ENCODE measurements at regions not wholly inside any gene's neighbourhood (a gene's known extent, or its start where the extent isn't known, plus 50 kb on each side); places are given as distances from the start of the nearest gene placed in this dataset.

- Histone ChIP-seq H3K4me3 (no peak overlapping the region), H3K4me1 (ENCODE audit: low read depth) (no peaks in the 10 kb centered on the region), H3K36me3 (ENCODE audit: low read depth) (no peaks in the 10 kb centered on the region), H3K9me3 (peaks cover 33% of the 10 kb centered on the region)
- DNase-seq (no peak), ATAC-seq (no peak)
- intact Hi-C loops (cut with DNase I, micrococcal nuclease), result no loop called here
- no peak for TF ChIP-seq CTCF (IDR thresholded peaks at IDR 0.05)
Measured at GRCh38 chr4:29596228-29596627, 1123.9 kb upstream of the PCDH7 start.

- ATAC-seq (no peak), DNase-seq (no peak)
- TF ChIP-seq CTCF (IDR thresholded peaks at IDR 0.05), result no peak
- Histone ChIP-seq H3K9me3 (peaks cover 15% of the 10 kb centered on the region), H3K4me1 (ENCODE audit: low read depth) (no peaks in the 10 kb centered on the region), H3K36me3 (ENCODE audit: low read depth) (no peaks in the 10 kb centered on the region), H3K4me3 (no peak overlapping the region)
- intact Hi-C loops (cut with DNase I, micrococcal nuclease), result no loop called here
Measured at GRCh38 chr4:29619168-29619567, 1101.0 kb upstream of the PCDH7 start.

GRCh38 chr4:29632199-29632598, 1088.0 kb upstream of the PCDH7 start:
- intact Hi-C loops (cut with DNase I, micrococcal nuclease), result no loop called here
- no peak for TF ChIP-seq CTCF (IDR thresholded peaks at IDR 0.05)
- no peak for ATAC-seq

GRCh38 chr4:29636961-29637360, 1083.2 kb upstream of the PCDH7 start:
- DNase-seq (no peak), ATAC-seq (no peak)
- no peaks in the 10 kb centered on the region for H3K36me3 ChIP-seq (ENCODE audit: low read depth)
- peaks cover 20% of the 10 kb centered on the region for H3K9me3 ChIP-seq
- intact Hi-C loops (cut with DNase I, micrococcal nuclease), result no loop called here
- no peak for TF ChIP-seq CTCF (IDR thresholded peaks at IDR 0.05)
- no peak overlapping the region for H3K4me3 ChIP-seq
- H3K4me1 ChIP-seq (ENCODE audit: low read depth), result no peaks in the 10 kb centered on the region

More at GRCh38 chr4:29632199-29632598, 1088.0 kb upstream of the PCDH7 start:
- no peaks in the 10 kb centered on the region for H3K4me1 ChIP-seq (ENCODE audit: low read depth)
- DNase-seq, result no peak
- peaks cover 19% of the 10 kb centered on the region for H3K9me3 ChIP-seq
- H3K4me3 ChIP-seq, result no peak overlapping the region
- H3K36me3 ChIP-seq (ENCODE audit: low read depth), result no peaks in the 10 kb centered on the region

GRCh38 chr4:29653221-29653620, 1066.9 kb upstream of the PCDH7 start:
- Histone ChIP-seq H3K36me3 (ENCODE audit: low read depth) (no peaks in the 10 kb centered on the region), H3K4me3 (no peak overlapping the region), H3K4me1 (ENCODE audit: low read depth) (no peaks in the 10 kb centered on the region), H3K9me3 (peaks cover 24% of the 10 kb centered on the region)
- TF ChIP-seq CTCF (IDR thresholded peaks at IDR 0.05), result no peak
- intact Hi-C loops (cut with DNase I, micrococcal nuclease), result no loop called here
- DNase-seq (no peak), ATAC-seq (no peak)

- no peak for TF ChIP-seq CTCF (IDR thresholded peaks at IDR 0.05)
- Histone ChIP-seq H3K36me3 (ENCODE audit: low read depth) (no peaks in the 10 kb centered on the region), H3K9me3 (peaks cover 29% of the 10 kb centered on the region), H3K4me3 (no peak overlapping the region), H3K4me1 (ENCODE audit: low read depth) (no peaks in the 10 kb centered on the region)
- DNase-seq (no peak), ATAC-seq (no peak)
- intact Hi-C loops (cut with DNase I, micrococcal nuclease), result no loop called here
Measured at GRCh38 chr4:29680644-29681043, 1039.5 kb upstream of the PCDH7 start.
